ENCODE measurements at regions not wholly inside any gene's neighbourhood (a gene's known extent, or its start where the extent isn't known, plus 50 kb on each side); places are given as distances from the start of the nearest gene placed in this dataset.

GRCh38 chr5:131022811-131023497, 142.1 kb downstream of the HINT1 start:
- Histone ChIP-seq H4K20me1 (replicated peaks; ENCODE audit: insufficient read depth) (no peaks in the 10 kb centered on the region; the same call in 1 of the 2 replicates), H3F3A (replicated peaks; ENCODE audit: low read depth) (no peaks in the 10 kb centered on the region), H3K4me1 (ENCODE audit: insufficient read depth) (no peaks in the 10 kb centered on the region), H3K27me3 (ENCODE audit: insufficient read depth) (no peaks in the 10 kb centered on the region), H3K79me2 (replicated peaks; ENCODE audit: insufficient read depth) (no peaks in the 10 kb centered on the region), H3K27ac (ENCODE audit: low read depth) (no peak overlapping the region), H2AFZ (no peak overlapping the region), H3K36me3 (ENCODE audit: insufficient read depth) (no peaks in the 10 kb centered on the region), H3K4me2 (no peak overlapping the region), H3K4me3 (no peak overlapping the region), H3K9me2 (ENCODE audit: insufficient read depth) (no peaks in the 10 kb centered on the region; the same call in 1 of the 2 replicates)
- ATAC-seq: no peak
- no peaks in the 10 kb centered on the region for H3K9me3 Mint-ChIP-seq
- no peaks in the 10 kb centered on the region for H3K4me1 Mint-ChIP-seq
- no peak overlapping the region for H3K27ac Mint-ChIP-seq
- H3K36me3 Mint-ChIP-seq (ENCODE audit: low read depth): no peaks in the 10 kb centered on the region
- no peak for TF ChIP-seq EZH2phosphoT487 (IDR thresholded peaks at IDR 0.05; ENCODE audit: unreplicated experiment)
- no peak for TF ChIP-seq STAT1 (IDR thresholded peaks at IDR 0.05; ENCODE audit: unreplicated experiment)
- TF ChIP-seq ZNF331 (CRISPR knock-in tag; IDR thresholded peaks at IDR 0.05; ENCODE audit: low read depth): no peak
- TF ChIP-seq CREB1 (CRISPR knock-in tag; IDR thresholded peaks at IDR 0.05; ENCODE audit: low read depth): no peak
- no peak for TF ChIP-seq EZH2 (IDR thresholded peaks at IDR 0.05; ENCODE audit: low read depth, unreplicated experiment)
- TF ChIP-seq ETS1 (IDR thresholded peaks at IDR 0.05): no peak
- no peak for TF ChIP-seq CTCF (conservative IDR thresholded peaks at IDR 0.05; ENCODE audit: low read depth in 2 of 2)
- no peak for TF ChIP-seq ZNF114 (CRISPR knock-in tag; IDR thresholded peaks at IDR 0.05)
- TF ChIP-seq ZNF462 (CRISPR knock-in tag; IDR thresholded peaks at IDR 0.05): no peak
- H3K27me3 Mint-ChIP-seq (ENCODE audit: insufficient read depth, low read depth, poor library complexity): peaks cover 2% of the 10 kb centered on the region
- no peak overlapping the region for H3K4me3 Mint-ChIP-seq
- no peak for DNase-seq (ENCODE audit: low spot score)

All from GM23338 (cell line).